GM20000 (cell line): ENCODE measurements at regions not wholly inside any gene's neighbourhood (a gene's known extent, or its start where the extent isn't known, plus 50 kb on each side); places are given as distances from the start of the nearest gene placed in this dataset.
"Not testable (repeated sequence)": the region's sequence is repeated elsewhere in the genome, so short reads cannot be mapped to it uniquely, and the experiment has no call there.

Source experiments
- DNase-seq: peaks from one replicate; pipeline ENCODE4 v3.0.0; 2012; ENCODE audit warnings: low spot score
- CTCF ChIP-seq: IDR thresholded peaks from 2 replicates; pipeline ENCODE4 v1.5.1; 2012; ENCODE audit warnings: mild to moderate bottlenecking, control low read depth; ENCODE audit errors: extremely low read depth, missing control alignments

GRCh38 chr2:6113786-6114185 lies 421.6 kb downstream of the SOX11 start:
- no peak for DNase-seq
- no peak for TF ChIP-seq CTCF

GRCh38 chr2:6127718-6128117 lies 435.5 kb downstream of the SOX11 start:
- no peak for DNase-seq
- no peak for TF ChIP-seq CTCF

- DNase-seq: no peak
- no peak for TF ChIP-seq CTCF
Measured at GRCh38 chr2:6139142-6139541, 447.0 kb downstream of the SOX11 start.

GRCh38 chr2:6139916-6140315 lies 447.7 kb downstream of the SOX11 start:
- no peak for DNase-seq
- TF ChIP-seq CTCF: no peak

- TF ChIP-seq CTCF: no peak
- DNase-seq: no peak
Measured at GRCh38 chr2:6140509-6140908, 448.3 kb downstream of the SOX11 start.

- no peak for TF ChIP-seq CTCF
- DNase-seq: no peak
Measured at GRCh38 chr2:6143812-6144211, 451.6 kb downstream of the SOX11 start.

- not testable (repeated sequence) for DNase-seq
Measured at GRCh38 chr2:6147215-6147614, 455.0 kb downstream of the SOX11 start.

GRCh38 chr2:6148882-6149281 lies 456.7 kb downstream of the SOX11 start:
- DNase-seq: no peak

More at GRCh38 chr2:6148882-6149281, 456.7 kb downstream of the SOX11 start:
- no peak for TF ChIP-seq CTCF
